ENCODE measurements at regions not wholly inside any gene's neighbourhood (a gene's known extent, or its start where the extent isn't known, plus 50 kb on each side); places are given as distances from the start of the nearest gene placed in this dataset.

DNA sequence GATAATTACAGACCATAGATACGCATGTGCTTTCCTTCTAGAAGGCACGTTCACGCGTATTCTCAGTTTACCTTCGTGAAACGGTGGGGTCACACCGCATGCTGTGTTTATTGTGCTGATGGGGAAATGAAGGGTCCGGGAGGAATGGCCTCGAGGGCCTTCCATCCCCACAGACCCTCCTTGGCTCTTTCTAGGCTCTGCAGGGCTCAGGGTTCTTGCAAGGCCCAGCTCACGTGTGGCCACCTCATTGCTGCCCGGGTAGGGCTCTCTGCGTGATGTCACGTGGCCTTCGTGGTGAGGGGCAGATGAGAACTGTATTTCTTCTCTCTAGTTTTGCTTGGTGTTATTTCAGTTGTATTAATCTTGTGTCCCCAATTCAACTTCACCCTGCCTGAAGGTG, 133.5 kb upstream of the ALKAL2 start:
- Histone ChIP-seq H3K4me3 (replicated peaks in 1 of 3) (no peak overlapping the region), H3K9me3 (no peaks in the 10 kb centered on the region), H3K36me3 (no peaks in the 10 kb centered on the region), H3K4me1 (no peaks in the 10 kb centered on the region), H3K27ac (no peak overlapping the region), H3K27me3 (no peaks in the 10 kb centered on the region)
- no peak for DNase-seq
- TF ChIP-seq, protein P1, sequence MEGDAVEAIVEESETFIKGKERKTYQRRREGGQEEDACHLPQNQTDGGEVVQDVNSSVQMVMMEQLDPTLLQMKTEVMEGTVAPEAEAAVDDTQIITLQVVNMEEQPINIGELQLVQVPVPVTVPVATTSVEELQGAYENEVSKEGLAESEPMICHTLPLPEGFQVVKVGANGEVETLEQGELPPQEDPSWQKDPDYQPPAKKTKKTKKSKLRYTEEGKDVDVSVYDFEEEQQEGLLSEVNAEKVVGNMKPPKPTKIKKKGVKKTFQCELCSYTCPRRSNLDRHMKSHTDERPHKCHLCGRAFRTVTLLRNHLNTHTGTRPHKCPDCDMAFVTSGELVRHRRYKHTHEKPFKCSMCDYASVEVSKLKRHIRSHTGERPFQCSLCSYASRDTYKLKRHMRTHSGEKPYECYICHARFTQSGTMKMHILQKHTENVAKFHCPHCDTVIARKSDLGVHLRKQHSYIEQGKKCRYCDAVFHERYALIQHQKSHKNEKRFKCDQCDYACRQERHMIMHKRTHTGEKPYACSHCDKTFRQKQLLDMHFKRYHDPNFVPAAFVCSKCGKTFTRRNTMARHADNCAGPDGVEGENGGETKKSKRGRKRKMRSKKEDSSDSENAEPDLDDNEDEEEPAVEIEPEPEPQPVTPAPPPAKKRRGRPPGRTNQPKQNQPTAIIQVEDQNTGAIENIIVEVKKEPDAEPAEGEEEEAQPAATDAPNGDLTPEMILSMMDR (IDR thresholded peaks at IDR 0.05) = no peak
- TF ChIP-seq POLR2A (IDR thresholded peaks at IDR 0.05) = no peak
- WGBS, 2 donors = 96% methylated on average over 14 of the region's 14 CpGs
- intact Hi-C loops (cut with DNase I) = no loop called here

DNA sequence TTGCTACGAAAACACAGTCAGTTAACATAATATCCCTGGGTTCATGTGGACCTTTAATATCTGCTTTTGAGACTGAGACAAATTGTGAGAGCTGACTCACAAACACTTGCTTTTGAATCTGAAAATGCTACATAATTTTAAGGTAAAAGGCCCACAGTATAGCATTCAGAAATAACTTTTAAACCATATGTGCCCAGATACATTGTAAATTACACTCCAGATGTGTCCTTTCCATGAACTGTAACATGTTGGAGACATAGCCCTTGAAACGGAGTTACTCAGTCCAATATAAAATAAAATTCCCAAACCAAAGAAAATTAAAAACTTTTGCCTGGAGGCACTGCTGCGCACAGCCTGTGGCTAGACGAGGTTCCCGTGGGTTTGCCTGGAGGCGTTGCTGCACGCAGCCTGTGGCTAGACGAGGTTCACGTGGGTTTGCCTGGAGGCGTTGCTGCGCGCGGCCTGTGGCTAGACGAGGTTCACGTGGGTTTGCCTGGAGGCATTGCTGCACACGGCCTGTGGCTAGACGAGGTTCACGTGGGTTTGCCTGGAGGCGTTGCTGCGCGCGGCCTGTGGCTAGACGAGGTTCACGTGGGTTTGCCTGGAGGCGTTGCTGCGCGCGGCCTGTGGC, 131.9 kb upstream of the ALKAL2 start:
- no peak overlapping the region for H3K4me3 ChIP-seq (replicated peaks in 1 of 3)
- no peak for TF ChIP-seq POLR2A (IDR thresholded peaks at IDR 0.05)
- TF ChIP-seq, protein P1 (IDR thresholded peaks at IDR 0.05) = no peak
- no peaks in the 10 kb centered on the region for H3K27me3 ChIP-seq
- DNase-seq = no peak
- H3K9me3 ChIP-seq = no peaks in the 10 kb centered on the region
- H3K4me1 ChIP-seq = no peaks in the 10 kb centered on the region
- intact Hi-C loops (cut with DNase I) = no loop called here
- no peak overlapping the region for H3K27ac ChIP-seq
- no peaks in the 10 kb centered on the region for H3K36me3 ChIP-seq
- WGBS, 2 donors = 90 to 94% methylated on average over 13 to 27 of the region's 28 CpGs

DNA sequence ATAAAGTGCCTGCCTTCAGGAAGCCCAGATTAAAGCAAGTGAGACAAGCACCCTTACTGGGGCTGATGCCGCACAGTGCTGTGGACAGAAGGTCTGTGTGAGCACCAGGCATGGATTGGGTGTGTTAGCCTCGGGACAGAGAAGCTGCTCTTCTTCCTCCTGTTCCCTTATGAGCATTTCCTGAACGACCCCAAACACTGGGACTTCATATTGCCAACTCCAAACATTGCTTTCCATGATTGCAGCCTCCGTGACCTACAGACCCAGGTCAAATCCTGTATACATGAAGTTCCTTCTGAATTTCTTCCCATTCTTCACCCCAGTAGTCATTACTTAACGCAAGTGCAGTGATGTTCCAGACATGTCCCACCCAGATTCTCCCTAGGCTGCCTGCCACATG, 129.8 kb upstream of the ALKAL2 start:
- Histone ChIP-seq H3K27ac (no peak overlapping the region), H3K27me3 (no peaks in the 10 kb centered on the region), H3K9me3 (no peaks in the 10 kb centered on the region), H3K4me3 (replicated peaks in 1 of 3) (no peak overlapping the region), H3K36me3 (no peaks in the 10 kb centered on the region), H3K4me1 (no peaks in the 10 kb centered on the region)
- DNase-seq = no peak
- 74 to 77% methylated on average over 5 of the region's 5 CpGs for WGBS, 2 donors
- intact Hi-C loops (cut with DNase I) = no loop called here
- TF ChIP-seq, protein P1 (IDR thresholded peaks at IDR 0.05) = no peak
- TF ChIP-seq POLR2A (IDR thresholded peaks at IDR 0.05) = no peak

DNA sequence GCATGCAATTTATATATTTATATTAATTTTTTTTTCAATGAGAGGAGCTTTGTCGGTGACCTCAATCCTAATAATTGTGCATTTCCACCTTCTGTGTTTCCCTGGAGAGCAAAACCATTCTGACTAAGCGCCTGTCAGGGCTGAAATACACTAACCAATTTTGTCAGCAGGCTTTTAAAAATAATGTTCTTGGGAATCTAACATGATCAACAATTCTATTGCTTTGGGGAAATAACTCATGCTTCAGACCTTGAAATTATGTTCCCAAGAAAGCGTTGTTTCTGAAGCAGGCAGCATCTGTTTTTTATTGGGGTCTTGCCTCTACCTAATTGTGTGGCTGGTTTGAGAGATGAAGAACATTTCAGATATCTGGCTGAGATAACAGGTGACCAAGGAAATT, 129.1 kb upstream of the ALKAL2 start:
- no peak for TF ChIP-seq POLR2A (IDR thresholded peaks at IDR 0.05)
- TF ChIP-seq, protein P1 (IDR thresholded peaks at IDR 0.05) = no peak
- DNase-seq = no peak
- no peaks in the 10 kb centered on the region for H3K9me3 ChIP-seq
- H3K27me3 ChIP-seq = no peaks in the 10 kb centered on the region
- no peak overlapping the region for H3K4me3 ChIP-seq (replicated peaks in 1 of 3)
- intact Hi-C loops (cut with DNase I) = no loop called here
- no peaks in the 10 kb centered on the region for H3K4me1 ChIP-seq
- H3K27ac ChIP-seq = no peak overlapping the region
- 90 to 94% methylated on average over 3 of the region's 3 CpGs for WGBS, 2 donors
- no peaks in the 10 kb centered on the region for H3K36me3 ChIP-seq

DNA sequence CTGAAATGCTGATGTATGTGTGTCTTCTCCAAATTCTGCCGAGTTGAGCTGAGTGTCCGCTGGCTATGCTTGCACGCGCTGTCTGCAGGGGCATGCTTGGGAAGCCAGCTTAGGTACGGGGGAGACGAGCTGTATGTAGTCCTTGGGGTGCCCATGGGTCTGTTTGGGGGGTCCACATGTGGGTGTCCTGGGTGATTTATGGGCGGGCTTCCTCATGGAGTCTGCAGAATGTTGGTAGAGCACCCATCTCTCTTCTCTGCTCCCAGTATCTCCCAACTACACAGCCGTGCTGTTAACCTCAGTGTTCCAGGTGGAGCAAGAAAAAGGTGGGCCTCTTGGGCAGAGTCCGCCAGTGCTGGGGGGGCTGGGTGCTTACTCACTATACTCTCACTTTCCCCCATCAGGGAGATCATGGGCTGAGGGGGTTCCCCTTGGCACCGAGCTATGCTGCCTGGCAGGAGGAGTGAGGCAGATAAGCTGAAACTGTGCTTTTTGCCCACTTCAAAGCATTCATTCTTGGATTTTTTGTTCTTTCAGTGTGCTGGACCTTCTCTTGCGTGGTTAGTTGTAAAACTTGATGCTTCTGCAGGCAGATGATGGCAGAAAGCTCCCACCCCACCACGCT, 128.2 kb upstream of the ALKAL2 start:
- WGBS, 2 donors = 84 to 92% methylated on average over 12 of the region's 12 CpGs
- H3K36me3 ChIP-seq = no peaks in the 10 kb centered on the region
- H3K27ac ChIP-seq = no peak overlapping the region
- H3K9me3 ChIP-seq = no peaks in the 10 kb centered on the region
- no peaks in the 10 kb centered on the region for H3K27me3 ChIP-seq
- H3K4me1 ChIP-seq = no peaks in the 10 kb centered on the region
- DNase-seq = no peak
- H3K4me3 ChIP-seq (replicated peaks in 1 of 3) = no peak overlapping the region
- TF ChIP-seq, protein P1 (IDR thresholded peaks at IDR 0.05) = no peak
- no peak for TF ChIP-seq POLR2A (IDR thresholded peaks at IDR 0.05)
- intact Hi-C loops (cut with DNase I) = no loop called here

Measured in thyroid gland (tissue), 4 donors.